SIG-M5 treated with dmso at 0.1 percent for 504 hours (cell line): ENCODE measurements at regions not wholly inside any gene's neighbourhood (a gene's known extent, or its start where the extent isn't known, plus 50 kb on each side); places are given as distances from the start of the nearest gene placed in this dataset.
A peak's percentile ranks its signal among the peaks of the same experiment; 100 is the strongest.

Experiments
- DNase-seq: peaks from one replicate; lab custom pipeline; 2025; ENCODE audit not compliant: unreplicated experiment; lab: John Stamatoyannopoulos, UW

DNA sequence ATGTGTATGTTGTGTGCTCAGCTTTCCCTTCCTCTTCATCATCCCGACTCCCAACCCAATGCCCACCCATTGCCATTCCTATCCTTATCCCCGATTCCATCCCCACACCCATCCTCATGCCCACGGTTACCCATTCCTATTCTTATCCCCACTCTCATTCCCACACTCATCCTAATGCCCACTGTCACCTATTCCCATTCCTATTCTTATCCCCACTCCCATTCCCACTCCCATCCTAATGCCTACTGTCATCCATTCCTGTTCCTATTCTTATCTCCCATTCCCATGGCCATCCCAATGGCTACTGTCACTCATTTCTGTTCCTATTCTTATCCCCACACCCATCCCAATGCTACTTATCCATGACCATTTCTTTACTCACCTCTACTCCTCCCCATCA is 254.1 kb downstream of the DHX35 start:
- no peak for DNase-seq

DNA sequence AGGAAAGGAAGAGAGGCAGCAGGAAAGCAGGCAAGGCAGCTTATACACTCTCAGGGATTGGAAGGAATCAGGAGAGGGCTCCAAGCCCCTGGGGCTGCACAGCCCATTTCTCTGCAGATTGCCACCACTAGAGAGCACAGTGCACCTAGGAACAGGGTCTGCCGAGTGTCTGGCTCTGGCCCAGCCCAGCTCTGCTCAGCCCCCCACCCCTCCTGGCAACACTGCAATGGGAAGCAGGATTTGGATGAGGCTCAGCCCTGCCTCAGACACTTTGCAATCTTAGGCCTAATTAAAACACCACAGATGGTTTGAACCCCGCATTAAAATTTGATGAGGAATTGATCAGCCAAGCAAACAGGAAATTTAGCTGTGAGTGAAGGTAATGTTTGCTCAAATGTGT is 252.7 kb downstream of the DHX35 start:
- no peak for DNase-seq

DNA sequence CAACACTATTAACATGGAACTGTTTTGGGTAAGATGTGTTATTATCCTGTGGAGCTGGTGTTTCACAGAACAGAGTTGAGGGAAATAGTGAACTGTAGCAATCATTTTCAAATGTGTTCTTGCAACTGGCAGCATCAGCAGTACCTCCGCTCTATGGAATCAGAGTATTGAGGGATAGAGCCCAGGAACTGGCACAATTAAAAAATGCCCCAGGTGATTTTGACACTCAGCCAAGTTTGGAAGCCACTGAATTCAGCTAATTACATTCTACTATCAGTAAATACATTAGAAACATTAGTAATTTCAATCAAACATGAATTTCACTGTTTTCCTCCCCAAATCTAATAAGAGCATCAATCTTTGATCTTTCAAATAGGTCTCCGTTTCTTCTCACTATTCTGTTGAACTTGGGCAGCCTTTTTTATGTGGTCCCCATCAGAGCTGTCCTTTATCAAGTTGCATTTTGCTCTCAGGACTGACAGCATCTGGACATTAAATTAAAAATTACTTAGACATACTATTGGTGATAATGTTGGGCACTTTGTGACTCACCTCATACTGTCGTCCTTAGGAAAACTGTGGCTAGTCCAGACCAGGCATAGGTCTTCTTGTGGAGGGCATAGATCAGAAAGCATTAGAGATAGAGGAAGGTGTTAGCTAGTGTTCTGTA is 251.5 kb downstream of the DHX35 start:
- DNase-seq = no peak

DNA sequence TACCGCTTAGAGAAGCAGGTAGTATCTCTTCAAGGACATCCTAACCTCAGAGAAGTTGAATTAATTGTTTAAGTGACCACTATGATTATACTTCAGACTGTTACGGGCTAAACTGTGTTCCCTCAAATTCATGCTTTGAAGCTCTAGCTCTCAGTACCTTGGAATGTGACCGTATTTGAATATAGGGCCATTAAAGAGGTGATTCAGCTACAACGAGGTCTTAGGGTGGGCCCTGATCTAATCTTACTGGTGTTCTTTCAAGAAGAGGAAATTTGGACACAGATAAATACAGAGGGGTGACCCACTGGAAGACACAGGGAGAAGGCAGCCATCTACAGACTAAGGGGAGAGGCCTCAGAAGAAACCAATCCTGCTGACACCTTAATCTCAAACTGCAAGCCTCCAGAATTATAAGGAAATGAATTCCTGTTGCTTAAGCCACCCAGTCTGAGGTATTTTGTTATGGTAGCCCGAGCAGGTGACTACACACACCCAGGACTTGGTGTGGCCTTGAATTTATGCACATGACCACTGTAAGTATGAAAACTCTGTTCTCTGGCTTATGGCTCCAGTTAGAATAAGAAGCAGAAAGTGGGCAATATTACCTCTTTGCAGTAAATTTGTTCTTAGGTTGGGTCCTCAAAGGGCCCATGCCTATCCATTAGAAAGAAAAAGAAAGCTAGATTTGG is 249.1 kb downstream of the DHX35 start:
- DNase-seq = no peak

DNA sequence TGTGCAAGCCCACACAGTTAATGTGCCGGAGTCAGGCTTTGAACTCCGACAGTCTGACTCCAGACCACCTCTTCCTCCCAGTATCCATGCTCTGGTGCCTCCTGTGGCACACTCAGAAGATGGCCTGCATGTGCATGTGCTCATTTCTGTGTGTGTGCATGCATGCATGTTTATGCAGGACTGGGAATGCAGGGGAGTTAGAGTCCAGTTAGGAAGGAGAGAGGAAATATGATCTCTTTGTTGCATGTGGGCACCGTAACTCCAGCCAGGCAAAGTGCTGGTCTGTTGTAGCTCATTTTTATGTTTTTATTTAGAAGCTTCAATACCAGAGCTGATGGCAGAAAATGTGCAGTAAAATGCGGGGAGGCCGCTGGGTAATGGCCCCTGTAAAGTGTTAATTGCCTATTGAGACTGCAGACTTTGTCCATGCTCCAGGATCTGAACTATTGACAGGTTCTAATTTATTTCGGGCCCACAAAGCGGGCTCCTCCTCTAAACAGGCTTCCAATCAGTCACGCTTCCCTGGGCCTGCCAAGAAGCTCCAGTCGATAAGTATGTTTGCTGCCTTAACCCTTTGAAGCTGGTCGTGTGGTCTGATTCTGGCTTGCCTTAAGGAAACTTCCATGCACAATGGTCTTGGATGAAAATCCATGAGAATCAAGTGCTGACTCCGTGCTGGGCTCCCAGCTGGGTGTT is 248.3 kb downstream of the DHX35 start:
- DNase-seq = no peak

DNA sequence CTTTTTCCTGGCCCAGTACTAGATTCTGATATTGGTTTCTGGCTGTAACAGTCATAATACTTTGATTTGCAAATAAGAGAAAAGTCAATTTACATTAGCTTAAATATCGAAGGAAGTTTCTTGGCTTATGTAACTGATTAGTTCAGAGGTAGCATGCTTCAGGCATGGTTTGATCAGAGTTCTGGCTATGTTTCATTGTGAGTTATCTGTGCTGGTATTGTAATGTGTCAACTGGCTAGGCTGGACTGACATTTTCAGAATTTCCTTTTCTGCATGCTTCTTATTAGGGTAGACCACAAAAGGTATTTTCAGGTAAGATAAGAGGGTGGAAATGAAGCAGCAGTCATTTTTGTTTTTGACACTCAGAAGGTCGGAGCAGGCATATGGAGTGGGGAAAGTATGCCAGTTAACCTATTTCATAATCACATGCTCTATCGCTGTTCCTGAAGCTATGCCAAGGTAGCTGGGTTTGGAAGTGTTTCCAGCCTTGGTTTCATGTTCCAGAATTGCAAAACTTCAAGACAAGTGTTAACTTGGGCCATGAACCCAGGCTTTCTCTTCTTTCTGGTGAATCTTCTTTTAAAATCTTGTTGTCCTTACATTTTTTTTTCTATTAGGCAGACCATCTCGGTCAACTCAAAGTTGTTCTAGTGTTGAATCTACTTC is 244.9 kb downstream of the DHX35 start:
- DNase-seq = no peak

DNA sequence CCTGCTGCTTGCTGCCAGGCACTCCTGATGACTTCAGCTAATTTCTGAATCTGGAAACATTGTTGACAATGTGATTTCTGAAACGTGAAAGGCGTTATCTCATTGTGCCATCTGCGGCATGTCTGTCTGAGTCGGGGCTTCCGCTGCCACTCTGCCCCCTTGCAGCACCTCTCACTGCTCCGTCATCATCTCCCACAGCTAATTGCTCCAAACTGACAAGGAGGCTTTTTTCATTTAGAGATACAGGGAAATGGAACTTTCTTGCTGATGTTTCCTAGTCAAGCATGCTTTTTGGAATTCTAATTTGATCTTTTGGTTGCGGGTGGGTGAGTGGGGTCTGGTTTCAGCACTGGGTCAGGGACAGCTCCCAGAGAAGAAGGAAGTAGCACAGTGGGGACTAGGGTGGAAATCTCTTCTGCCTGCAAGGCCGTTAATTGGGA is 233.5 kb downstream of the DHX35 start:
- peak; percentile 4 for DNase-seq

DNA sequence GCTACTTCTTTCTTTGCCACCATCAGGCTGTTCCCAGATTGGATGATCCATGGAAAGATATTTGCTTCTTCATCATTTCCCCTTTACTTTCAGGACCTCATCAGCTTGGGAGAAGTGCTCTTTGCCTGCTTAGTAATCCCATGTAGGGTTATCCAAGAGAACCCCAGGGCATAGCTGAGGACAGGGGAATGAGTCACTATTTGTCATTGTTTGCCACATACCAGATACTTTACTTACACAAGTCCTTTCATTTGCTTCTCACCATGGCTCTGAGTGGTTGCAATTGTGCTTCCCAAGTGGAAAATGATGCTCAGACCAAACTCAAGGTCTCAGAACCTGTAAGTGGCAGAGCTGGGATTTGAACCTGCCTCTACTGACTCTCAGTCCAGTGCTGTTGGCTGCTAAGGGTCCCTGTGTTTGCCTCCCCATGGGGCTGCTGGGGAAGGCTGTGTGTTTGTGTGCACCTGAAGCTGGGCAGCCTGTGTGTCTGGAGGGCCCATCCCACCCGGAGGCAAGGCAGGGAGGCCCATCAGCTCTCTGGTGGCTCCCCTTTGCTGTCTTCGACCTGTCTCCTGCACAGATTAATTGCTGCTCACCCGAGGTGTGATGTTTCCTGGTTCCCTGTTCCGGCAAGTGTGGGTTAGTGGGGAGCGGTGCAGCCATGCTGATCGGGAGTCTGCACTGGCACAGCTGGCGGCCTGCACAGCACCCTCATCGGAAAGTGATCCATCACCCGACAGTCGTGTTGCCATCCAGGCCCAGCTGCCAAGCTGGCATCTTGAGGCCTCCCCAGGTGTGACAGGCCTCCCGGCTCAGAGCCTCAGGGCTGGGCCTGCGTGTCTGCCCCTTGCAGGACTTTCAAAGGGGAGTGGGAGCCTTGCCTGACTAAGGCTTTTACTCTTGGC is 228.8 kb downstream of the DHX35 start:
- DNase-seq = peak; percentile 13

DNA sequence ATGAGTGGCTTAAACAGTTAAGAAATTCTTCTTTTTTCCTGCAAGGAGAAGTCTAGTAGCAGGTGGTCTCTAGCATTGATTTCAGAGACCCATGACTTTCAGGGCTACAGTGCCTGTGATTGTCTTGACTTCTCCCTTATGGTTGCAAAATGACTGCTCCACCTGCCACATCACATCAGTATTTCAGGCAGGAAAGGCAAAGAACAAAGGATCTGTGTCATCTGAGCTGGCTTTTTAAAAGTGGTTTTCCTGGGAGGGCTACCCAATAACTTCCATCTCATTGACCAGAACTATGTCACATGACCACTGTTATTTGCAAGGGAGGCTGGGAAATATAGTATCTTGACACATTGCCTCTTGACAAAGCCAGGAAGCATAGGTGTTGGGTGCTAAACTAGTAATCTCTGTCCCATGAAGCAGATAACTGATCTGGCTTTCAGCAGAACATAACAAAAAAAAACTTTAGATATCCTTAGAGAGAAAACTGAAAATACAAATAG is 226.2 kb downstream of the DHX35 start:
- no peak for DNase-seq

DNA sequence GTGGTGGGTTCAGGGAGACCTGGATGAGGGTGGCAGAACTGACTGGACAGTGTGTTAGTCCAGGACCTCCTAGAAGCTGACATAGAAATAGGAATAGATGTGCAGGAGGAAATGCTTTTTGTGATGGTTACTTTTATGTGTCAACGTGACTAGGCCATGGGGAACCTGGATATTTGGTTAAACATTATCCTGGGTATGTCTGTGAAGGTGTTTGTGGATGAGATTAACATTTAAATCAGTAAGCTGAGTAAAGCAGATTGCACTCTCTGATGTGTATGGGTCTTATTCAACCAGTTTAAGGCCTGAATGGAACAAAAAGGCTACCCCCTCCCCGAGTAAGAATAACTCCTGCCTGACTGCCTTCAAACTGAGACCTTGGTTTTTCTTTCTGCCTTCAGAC is 219.3 kb downstream of the DHX35 start:
- no peak for DNase-seq

DNA sequence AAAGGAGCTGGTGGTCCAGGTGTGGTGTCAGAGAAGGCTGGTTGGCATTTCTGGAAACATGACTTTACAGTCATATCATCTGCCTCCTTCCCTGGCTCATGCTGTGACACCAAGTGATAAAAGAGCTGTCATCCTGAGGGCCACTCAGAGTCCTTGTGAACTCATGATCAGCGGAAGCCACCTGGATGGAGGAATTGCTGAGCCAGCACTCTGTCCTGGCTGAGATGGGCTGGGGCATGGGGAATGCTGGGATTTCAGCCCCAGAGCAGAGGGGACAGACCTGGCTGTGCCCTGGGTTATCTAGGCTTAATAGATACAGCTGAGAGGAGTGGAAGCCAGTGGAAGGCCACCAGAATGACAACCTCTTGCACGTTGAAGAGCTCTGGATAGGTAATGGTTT is 214.3 kb downstream of the DHX35 start:
- DNase-seq = no peak

DNA sequence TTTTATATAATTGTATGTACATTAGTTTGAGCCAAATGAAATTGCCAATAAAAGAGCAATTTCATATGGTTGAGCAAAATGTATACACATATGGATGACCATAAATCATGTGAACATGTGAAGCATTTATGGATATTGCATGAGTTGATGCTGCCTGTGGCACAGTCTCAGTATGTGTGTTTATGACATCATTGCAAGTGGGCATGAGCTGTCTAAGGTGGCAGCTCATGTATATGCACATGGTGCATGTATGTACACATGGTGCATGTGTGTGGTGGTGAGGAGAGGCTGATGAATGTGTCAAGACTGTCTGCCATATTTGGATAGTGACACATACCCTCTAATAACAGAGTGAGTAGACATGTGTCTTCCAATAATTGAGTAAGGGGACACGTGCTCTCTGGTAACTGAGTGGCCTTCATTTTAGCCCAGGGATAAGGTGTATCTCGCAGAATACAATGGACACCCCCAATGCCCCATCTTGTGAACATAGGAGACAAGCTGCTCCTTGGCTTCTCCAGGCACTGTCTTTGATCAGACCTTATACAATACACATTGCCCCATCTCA is 208.8 kb downstream of the DHX35 start:
- no peak for DNase-seq

DNA sequence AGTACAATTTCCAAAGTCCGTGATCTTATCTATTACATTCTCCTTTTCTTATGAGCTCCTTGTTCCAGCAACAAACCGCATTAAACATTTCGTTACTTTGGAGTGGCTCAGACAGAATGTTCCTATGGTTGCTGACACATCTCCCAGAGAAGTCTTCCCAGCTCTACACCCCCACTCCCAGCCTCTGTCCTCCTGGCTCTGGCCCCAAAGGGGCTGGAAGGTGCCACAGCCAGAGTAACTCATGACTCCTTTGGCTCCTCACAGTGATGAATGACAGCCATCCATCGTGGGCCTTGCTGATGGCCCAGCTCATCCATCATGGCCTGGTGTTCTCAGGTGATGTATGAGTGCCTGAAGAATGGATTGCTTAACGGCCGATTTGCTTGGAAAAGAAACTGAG is 203.0 kb downstream of the DHX35 start:
- DNase-seq = no peak

DNA sequence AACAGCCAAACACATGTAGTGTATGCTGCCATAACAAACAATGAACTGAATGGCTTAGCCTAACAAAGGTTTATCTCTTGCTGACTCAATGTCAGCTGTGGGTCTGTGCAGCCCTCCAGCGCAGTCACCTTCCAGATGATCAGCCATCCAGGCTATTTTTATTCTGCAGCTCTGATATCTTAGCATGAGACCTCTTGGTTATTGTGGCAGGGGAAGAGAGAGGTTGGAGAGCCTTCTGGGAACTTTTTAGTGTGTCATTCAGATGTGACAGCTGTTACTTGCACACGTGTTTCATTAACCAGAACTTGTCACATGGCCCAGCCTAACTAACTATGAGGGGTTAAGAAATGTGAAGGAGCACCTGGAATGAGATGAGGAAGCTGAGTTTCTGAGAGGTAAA is 202.5 kb downstream of the DHX35 start:
- DNase-seq = no peak

DNA sequence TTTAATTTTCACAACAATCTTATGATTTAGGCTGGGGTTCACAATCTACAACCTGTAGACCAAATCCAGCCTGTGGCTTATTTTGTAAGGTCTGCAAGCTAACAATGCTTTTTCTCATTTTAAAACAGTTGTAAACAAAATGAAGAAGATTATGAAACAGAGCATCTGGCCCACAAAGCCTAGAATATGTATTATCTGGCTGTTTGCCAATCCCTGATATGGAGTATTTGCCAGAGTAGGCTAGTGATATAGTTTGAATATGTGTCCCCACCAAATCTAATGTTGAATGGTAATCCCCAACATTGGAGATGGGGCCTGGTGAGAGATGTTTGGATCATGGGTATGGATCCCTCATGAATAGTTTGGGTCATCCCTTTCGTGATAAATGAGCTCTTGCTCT is 201.8 kb downstream of the DHX35 start:
- no peak for DNase-seq

DNA sequence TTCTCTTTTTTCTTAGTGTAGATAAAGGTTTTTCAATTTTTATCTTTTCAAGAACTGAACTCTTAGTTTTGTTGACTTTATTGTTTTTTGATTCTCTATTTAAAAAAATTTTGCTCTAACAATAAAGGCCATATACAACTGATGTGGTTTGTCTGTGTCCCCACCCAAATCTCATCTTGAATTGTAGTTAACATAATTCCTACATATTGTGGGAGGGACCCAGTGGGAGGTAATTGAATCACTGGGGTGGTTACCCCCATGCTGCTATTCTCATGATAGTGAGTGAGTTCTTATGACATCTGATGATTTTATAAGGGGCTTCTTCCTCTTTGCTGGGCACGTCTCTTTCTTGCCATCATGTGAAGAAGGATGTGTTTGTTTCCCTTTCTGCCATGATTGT is 199.8 kb downstream of the DHX35 start:
- DNase-seq = no peak

DNA sequence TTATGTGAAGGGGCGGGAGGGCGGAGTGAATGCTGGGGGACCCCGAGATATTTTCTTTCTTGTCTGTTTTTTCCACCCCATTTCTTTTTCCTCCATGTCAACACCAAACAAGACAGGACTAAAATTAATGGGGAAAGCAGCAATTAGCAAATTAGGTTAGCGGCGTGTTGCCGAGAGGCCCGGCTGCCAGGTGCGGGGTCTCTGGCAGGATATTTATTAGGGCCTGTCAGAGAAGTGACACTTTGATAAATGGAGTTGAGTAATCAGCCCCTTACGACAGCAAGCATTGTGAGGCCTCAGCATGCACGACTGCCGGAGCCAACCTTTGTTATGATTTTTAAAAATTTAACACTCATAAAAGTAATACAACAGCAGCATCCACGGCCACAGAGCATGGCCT is 193.8 kb downstream of the DHX35 start:
- no peak for DNase-seq

DNA sequence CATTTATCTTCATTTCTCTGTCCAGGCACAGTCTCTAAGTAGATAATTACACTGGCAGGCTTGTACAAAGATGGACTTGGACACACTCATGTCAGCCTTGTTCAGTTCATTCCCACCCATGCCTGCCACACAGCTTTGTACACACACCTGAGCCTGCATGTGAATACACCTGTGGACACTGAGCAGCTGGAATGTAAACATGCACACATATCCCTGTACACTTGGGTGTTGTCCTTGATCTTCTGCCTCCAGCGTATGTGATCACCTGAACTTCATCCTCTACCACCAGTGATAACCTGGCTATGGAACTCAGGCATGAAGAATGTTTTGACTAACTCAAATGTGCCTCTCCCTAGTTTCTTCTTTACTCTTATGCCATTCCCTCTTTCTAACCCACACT is 190.6 kb downstream of the DHX35 start:
- DNase-seq = no peak

DNA sequence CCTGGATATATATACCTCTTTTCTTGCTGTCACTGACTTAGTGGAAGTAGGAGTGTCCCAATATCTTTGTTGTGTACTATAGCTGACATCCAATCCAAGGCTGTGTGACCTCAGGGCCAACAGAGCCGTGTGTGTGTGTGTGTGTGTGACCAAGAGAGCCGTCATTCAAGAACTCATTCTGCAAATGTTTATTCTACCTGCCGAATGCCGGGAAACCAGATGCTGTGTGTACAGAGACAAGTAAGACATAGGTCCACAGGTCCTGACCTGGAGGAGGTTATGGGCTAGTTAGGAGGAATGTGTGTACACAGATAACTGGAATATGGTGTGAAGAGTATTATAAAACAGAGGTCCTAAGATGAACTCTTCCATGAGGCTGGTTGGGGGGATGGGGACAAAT is 190.0 kb downstream of the DHX35 start:
- no peak for DNase-seq

DNA sequence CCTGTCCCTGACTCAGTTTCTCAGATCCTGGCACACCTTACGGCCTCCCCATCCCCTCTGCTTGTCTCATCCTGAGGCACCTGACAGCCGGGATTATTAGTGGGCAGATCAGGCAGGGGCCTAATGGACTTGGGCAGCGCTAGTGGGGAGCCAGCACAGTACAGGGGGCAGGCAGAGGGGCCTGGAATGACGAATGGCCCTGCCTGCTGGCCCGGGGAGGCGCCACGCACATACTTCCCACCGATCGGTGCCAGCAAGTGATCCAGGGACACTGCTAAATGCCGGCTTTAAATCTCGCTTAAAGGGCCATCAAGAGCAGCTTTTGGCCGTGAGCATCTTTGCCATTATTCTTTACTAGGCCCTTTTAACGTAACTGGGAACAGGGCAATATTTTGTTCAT is 188.4 kb downstream of the DHX35 start:
- no peak for DNase-seq
